Calu3 (cell line): ENCODE measurements at regions not wholly inside any gene's neighbourhood (a gene's known extent, or its start where the extent isn't known, plus 50 kb on each side); places are given as distances from the start of the nearest gene placed in this dataset.

Experiments used
- BruUV-seq: library from RNA; stranded (reverse); fragments of 400-500 nt; replicated peaks from 2 replicates; lab custom pipeline; 2021; lab: Mats Ljungman, UMichigan
- CTCF ChIA-PET: fragments of 300-600 bp; sonication (Branson Sonifier 250); formaldehyde crosslinking; loops from one replicate; lab custom pipeline; 2022; ENCODE audit warnings: antibody characterized with exemption; lab: Charles Lee
- DNase-seq: peaks from one replicate; pipeline ENCODE4 v3.0.0; 2022
- H3K27ac Mint-ChIP-seq: one replicate; pipeline ENCODE4 v1.8.0; 2022; ENCODE audit warnings: mixed read lengths; ENCODE audit not compliant: unreplicated experiment
- H3K27me3 Mint-ChIP-seq: one replicate; pipeline ENCODE4 v1.8.0; 2022; ENCODE audit warnings: mixed read lengths; ENCODE audit not compliant: unreplicated experiment
- H3K36me3 Mint-ChIP-seq: one replicate; pipeline ENCODE4 v1.8.0; 2022; ENCODE audit warnings: mild to moderate bottlenecking, moderate library complexity, mixed read lengths; ENCODE audit not compliant: insufficient read depth, unreplicated experiment
- H3K4me1 Mint-ChIP-seq: one replicate; pipeline ENCODE4 v1.8.0; 2022; ENCODE audit warnings: mild to moderate bottlenecking, low read depth, mixed read lengths; ENCODE audit not compliant: unreplicated experiment
- H3K4me3 Mint-ChIP-seq: one replicate; pipeline ENCODE4 v1.8.0; 2022; ENCODE audit warnings: mild to moderate bottlenecking, low read depth, moderate library complexity, mixed read lengths; ENCODE audit not compliant: unreplicated experiment
- H3K9me3 Mint-ChIP-seq: one replicate; pipeline ENCODE4 v1.8.0; 2022; ENCODE audit warnings: low read depth, mixed read lengths; ENCODE audit not compliant: unreplicated experiment
- CTCF ChIP-seq: fragments of 200-600 bp; IDR thresholded peaks from one replicate; pipeline ENCODE4 v1.8.0; 2022; ENCODE audit warnings: antibody characterized with exemption; ENCODE audit not compliant: unreplicated experiment
- intact Hi-C: fragments of 100-400 bp; cut with micrococcal nuclease; formaldehyde crosslinking; loops from one replicate; pipeline ENCODE4 v1.10.0; 2022; ENCODE audit not compliant: unreplicated experiment

GRCh38 chr7:17520941-17521340 lies 222.5 kb downstream of the AHR start:
- BruUV-seq: no TSS peak
- H3K27me3 Mint-ChIP-seq: no peaks in the 10 kb centered on the region
- DNase-seq: no peak
- CTCF ChIA-PET: interaction anchor here (0.6 to 4.0 kb wide), 13 partner anchors 10 to 290 kb away, joined by 3 to 20 read pairs (median 3); no protein-coding TSS in a partner anchor
- H3K36me3 Mint-ChIP-seq: peaks cover 14% of the 10 kb centered on the region
- TF ChIP-seq CTCF: no peak
- peak overlapping the region; percentile 96 for H3K27ac Mint-ChIP-seq
- no peak overlapping the region for H3K4me3 Mint-ChIP-seq
- no peaks in the 10 kb centered on the region for H3K9me3 Mint-ChIP-seq
- H3K4me1 Mint-ChIP-seq: peaks cover 56% of the 10 kb centered on the region
- intact Hi-C loops: loop anchor here (5.0 to 10.0 kb wide), 3 partner anchors 276 to 594 kb away; no protein-coding TSS in a partner anchor

- Mint-ChIP-seq H3K27ac (peak overlapping the region; percentile 96), H3K4me3 (peak overlapping the region; percentile 30), H3K36me3 (peaks cover 14% of the 10 kb centered on the region), H3K4me1 (peaks cover 61% of the 10 kb centered on the region), H3K27me3 (no peaks in the 10 kb centered on the region), H3K9me3 (no peaks in the 10 kb centered on the region)
- intact Hi-C loops: loop anchor here (5.0 to 10.0 kb wide), 3 partner anchors 277 to 594 kb away; no protein-coding TSS in a partner anchor
- no peak for TF ChIP-seq CTCF
- no peak for DNase-seq
- BruUV-seq: no TSS peak
- CTCF ChIA-PET: interaction anchor here (0.6 to 4.0 kb wide), 16 partner anchors 10 to 539 kb away, joined by 3 to 20 read pairs (median 3); no protein-coding TSS in a partner anchor
Measured at GRCh38 chr7:17521437-17521836, 223.0 kb downstream of the AHR start.

GRCh38 chr7:17523813-17524739 lies 225.6 kb downstream of the AHR start:
- no TSS peak for BruUV-seq

More at GRCh38 chr7:17523813-17524739, 225.6 kb downstream of the AHR start:
- CTCF ChIA-PET: interaction anchor here (0.6 to 4.0 kb wide), 13 partner anchors 8 to 541 kb away, joined by 3 to 20 read pairs (median 4); no protein-coding TSS in a partner anchor
- Mint-ChIP-seq H3K36me3 (peaks cover 14% of the 10 kb centered on the region), H3K4me1 (peaks cover 82% of the 10 kb centered on the region), H3K27me3 (no peaks in the 10 kb centered on the region), H3K27ac (peak overlapping the region; percentile 96), H3K4me3 (peak overlapping the region; percentile 33), H3K9me3 (peaks cover 2% of the 10 kb centered on the region)
- no peak for TF ChIP-seq CTCF
- intact Hi-C loops: loop anchor here (2.0 to 10.0 kb wide), 6 partner anchors 79 to 597 kb away; no protein-coding TSS in a partner anchor
- DNase-seq: peak; percentile 73
